Neural cell (in vitro differentiated cells): ENCODE measurements at regions not wholly inside any gene's neighbourhood (a gene's known extent, or its start where the extent isn't known, plus 50 kb on each side); places are given as distances from the start of the nearest gene placed in this dataset.

Experiments used
- SMC3 ChIP-seq: fragments of 450-650 bp; conservative IDR thresholded peaks from 2 replicates; pipeline ENCODE4 v1.6.1; 2014; ENCODE audit warnings: antibody characterized with exemption, mild to moderate bottlenecking, moderate library complexity; ENCODE audit not compliant: poor library complexity
- TF ChIP-seq, protein P1 (sequence below): IDR thresholded peaks from 2 replicates; pipeline ENCODE4 v1.6.1; 2012; ENCODE audit warnings: borderline replicate concordance

DNA sequence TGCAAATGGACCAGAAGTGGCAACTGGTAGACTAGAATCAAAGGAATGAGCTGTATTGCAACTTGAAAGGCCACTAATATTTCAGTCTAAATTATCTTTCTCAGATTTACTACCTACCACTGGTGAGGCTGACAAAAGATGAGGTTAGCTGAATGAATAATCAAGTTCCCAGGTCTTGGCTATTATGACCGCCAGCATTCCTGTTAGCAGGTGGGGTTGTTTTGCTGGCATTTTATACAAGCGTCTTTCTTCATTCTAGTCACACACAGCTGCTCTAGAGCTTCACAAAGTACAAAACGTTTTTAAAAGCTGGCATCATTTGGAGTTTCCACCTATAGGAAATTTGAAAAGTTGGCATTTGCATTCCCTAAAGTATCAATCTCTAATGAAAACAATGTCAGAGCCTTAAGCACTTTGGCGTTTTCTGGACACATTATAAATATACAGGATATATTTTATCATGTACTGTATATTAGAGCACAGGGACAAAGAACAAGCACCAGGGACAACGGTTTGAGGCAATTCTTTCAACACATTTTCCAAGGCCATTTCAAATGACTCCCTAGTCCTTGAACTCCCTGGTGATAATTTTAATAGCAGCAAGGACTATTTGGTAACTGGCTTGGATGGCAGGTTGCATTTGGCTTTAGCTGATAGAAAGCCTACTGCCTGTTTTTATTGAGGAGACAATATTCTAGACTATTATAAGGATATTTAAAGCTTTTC, 410.2 kb upstream of the CHST9 start:
- TF ChIP-seq, protein P1, sequence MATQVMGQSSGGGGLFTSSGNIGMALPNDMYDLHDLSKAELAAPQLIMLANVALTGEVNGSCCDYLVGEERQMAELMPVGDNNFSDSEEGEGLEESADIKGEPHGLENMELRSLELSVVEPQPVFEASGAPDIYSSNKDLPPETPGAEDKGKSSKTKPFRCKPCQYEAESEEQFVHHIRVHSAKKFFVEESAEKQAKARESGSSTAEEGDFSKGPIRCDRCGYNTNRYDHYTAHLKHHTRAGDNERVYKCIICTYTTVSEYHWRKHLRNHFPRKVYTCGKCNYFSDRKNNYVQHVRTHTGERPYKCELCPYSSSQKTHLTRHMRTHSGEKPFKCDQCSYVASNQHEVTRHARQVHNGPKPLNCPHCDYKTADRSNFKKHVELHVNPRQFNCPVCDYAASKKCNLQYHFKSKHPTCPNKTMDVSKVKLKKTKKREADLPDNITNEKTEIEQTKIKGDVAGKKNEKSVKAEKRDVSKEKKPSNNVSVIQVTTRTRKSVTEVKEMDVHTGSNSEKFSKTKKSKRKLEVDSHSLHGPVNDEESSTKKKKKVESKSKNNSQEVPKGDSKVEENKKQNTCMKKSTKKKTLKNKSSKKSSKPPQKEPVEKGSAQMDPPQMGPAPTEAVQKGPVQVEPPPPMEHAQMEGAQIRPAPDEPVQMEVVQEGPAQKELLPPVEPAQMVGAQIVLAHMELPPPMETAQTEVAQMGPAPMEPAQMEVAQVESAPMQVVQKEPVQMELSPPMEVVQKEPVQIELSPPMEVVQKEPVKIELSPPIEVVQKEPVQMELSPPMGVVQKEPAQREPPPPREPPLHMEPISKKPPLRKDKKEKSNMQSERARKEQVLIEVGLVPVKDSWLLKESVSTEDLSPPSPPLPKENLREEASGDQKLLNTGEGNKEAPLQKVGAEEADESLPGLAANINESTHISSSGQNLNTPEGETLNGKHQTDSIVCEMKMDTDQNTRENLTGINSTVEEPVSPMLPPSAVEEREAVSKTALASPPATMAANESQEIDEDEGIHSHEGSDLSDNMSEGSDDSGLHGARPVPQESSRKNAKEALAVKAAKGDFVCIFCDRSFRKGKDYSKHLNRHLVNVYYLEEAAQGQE = no peak
- TF ChIP-seq SMC3 = no peak
